Body of pancreas (tissue), 4 donors: ENCODE measurements at regions not wholly inside any gene's neighbourhood (a gene's known extent, or its start where the extent isn't known, plus 50 kb on each side); places are given as distances from the start of the nearest gene placed in this dataset.

Source experiments
- ATAC-seq: fragments of 150-250 bp; one replicate; pipeline ENCODE4 v1.9.1; 2016
- DNase-seq, 4 donors: peaks; one replicate each; pipeline ENCODE4 v3.0.0-alpha.2; 2019
- H3K27ac ChIP-seq, 4 donors: fragments of 200-600 bp; sonication (generic); 1 replicate in 3 of 4; 2 replicates in 1 of 4; pipeline versions ENCODE4 v1.5.1 to v1.6.1; 2016 to 2019; ENCODE audit warnings: mild to moderate bottlenecking in 1 of 4, mixed read lengths in 1 of 4, moderate library complexity in 1 of 4
- H3K27me3 ChIP-seq, 2 donors: fragments of 200-600 bp; sonication (generic); one replicate each; pipeline ENCODE4 v1.6.0; 2016; ENCODE audit warnings: mild to moderate bottlenecking in 1 of 2
- H3K36me3 ChIP-seq, 2 donors: fragments of 200-600 bp; sonication (generic); replicated peaks in 1 of 2; 2 replicates each; pipeline ENCODE4 v1.5.1; 2016; ENCODE audit warnings: low read depth in 2 of 2; ENCODE audit not compliant: insufficient read depth in 1 of 2
- H3K4me1 ChIP-seq: fragments of 200-600 bp; sonication (generic); one replicate; pipeline ENCODE4 v1.6.0; 2016
- H3K4me3 ChIP-seq, 2 donors: fragments of 200-600 bp; sonication (generic); 1 replicate in 1 of 2; 2 replicates in 1 of 2; pipeline ENCODE4 v1.5.1; 2016 to 2019
- H3K9me3 ChIP-seq, 3 donors: fragments of 200-600 bp; sonication (generic); 1 replicate in 2 of 3; 2 replicates in 1 of 3; pipeline ENCODE4 v1.5.1; 2016
- CTCF ChIP-seq, 7 experiments: fragments of 450-650 bp in 4 of 7; fragments of 200-600 bp in 3 of 7; sonication (generic) in 3 of 7; IDR thresholded peaks; one replicate each; pipeline ENCODE4 v1.5.1; 2016 to 2019; ENCODE audit warnings: antibody characterized with exemption in 7 of 7
- POLR2A ChIP-seq, 3 donors: fragments of 450-650 bp; IDR thresholded peaks; one replicate each; pipeline ENCODE4 v1.6.1; 2016; ENCODE audit warnings: antibody characterized with exemption in 3 of 3, mild to moderate bottlenecking in 2 of 3
- WGBS, 2 donors: methylation state at CpG; one replicate each; pipeline ENCODE4 v1.1.5; 2017; 5-methylcytosine and 5-hydroxymethylcytosine counted together
- intact Hi-C: fragments of 100-400 bp; cut with DNase I; formaldehyde crosslinking; loops from one replicate; pipeline ENCODE4 v1.15.1; 2023

GRCh38 chr6:11424395-11425034 is 113.0 kb upstream of the TMEM170B start:
- intact Hi-C loops: no loop called here
- ATAC-seq (no peak), DNase-seq (no peak)
- no peak overlapping the region for H3K4me3 ChIP-seq
- no peak overlapping the region for H3K27ac ChIP-seq
- H3K36me3 ChIP-seq: no peaks in the 10 kb centered on the region
- WGBS, 2 donors: 57 to 85% methylated on average over 4 of the region's 4 CpGs
- H3K27me3 ChIP-seq: no peaks in the 10 kb centered on the region
- no peaks in the 10 kb centered on the region for H3K9me3 ChIP-seq
- H3K4me1 ChIP-seq: no peaks in the 10 kb centered on the region
- no peak for TF ChIP-seq POLR2A (IDR thresholded peaks at IDR 0.05)
- no peak for TF ChIP-seq CTCF (IDR thresholded peaks at IDR 0.05)

- no peaks in the 10 kb centered on the region for H3K9me3 ChIP-seq
- no peaks in the 10 kb centered on the region for H3K4me1 ChIP-seq
- H3K27ac ChIP-seq: no peak overlapping the region
- WGBS, 2 donors: 95% methylated on average over 1 of the region's 1 CpG
- no peaks in the 10 kb centered on the region for H3K27me3 ChIP-seq
- TF ChIP-seq POLR2A (IDR thresholded peaks at IDR 0.05): no peak
- TF ChIP-seq CTCF (IDR thresholded peaks at IDR 0.05): no peak
- H3K36me3 ChIP-seq: no peaks in the 10 kb centered on the region
- H3K4me3 ChIP-seq: no peak overlapping the region
- intact Hi-C loops: no loop called here
- ATAC-seq: no peak
- no peak for DNase-seq
These were observed 113.9 kb upstream of the TMEM170B start for GRCh38 chr6:11423667-11424066.

GRCh38 chr6:11423072-11423471 is 114.5 kb upstream of the TMEM170B start:
- TF ChIP-seq CTCF (IDR thresholded peaks at IDR 0.05) (no peak), POLR2A (IDR thresholded peaks at IDR 0.05) (no peak)
- Histone ChIP-seq H3K4me1 (no peaks in the 10 kb centered on the region), H3K27ac (no peak overlapping the region), H3K27me3 (no peaks in the 10 kb centered on the region), H3K36me3 (no peaks in the 10 kb centered on the region), H3K9me3 (no peaks in the 10 kb centered on the region), H3K4me3 (no peak overlapping the region)
- ATAC-seq (no peak), DNase-seq (no peak)
- intact Hi-C loops: no loop called here
- 80 to 96% methylated on average over 1 of the region's 1 CpG for WGBS, 2 donors

- no peak overlapping the region for H3K27ac ChIP-seq
- H3K4me1 ChIP-seq: no peaks in the 10 kb centered on the region
- no peaks in the 10 kb centered on the region for H3K27me3 ChIP-seq
- no peaks in the 10 kb centered on the region for H3K36me3 ChIP-seq
- no peak overlapping the region for H3K4me3 ChIP-seq
- no peaks in the 10 kb centered on the region for H3K9me3 ChIP-seq
- intact Hi-C loops: no loop called here
- no peak for DNase-seq
- ATAC-seq: no peak
- TF ChIP-seq CTCF (IDR thresholded peaks at IDR 0.05) (no peak), POLR2A (IDR thresholded peaks at IDR 0.05) (no peak)
These were observed 117.6 kb upstream of the TMEM170B start for GRCh38 chr6:11419763-11420453.
